SU-DHL-6 (cell line): ENCODE measurements at regions not wholly inside any gene's neighbourhood (a gene's known extent, or its start where the extent isn't known, plus 50 kb on each side); places are given as distances from the start of the nearest gene placed in this dataset.

Experiments
- EZH2phosphoT487 ChIP-seq: fragments of 200-600 bp; sonication (generic), shearing (Covaris generic); conservative IDR thresholded peaks from 2 replicates; pipeline ENCODE4 v1.6.1; 2018; ENCODE audit warnings: mild to moderate bottlenecking, antibody characterized with exemption, low read length, moderate library complexity, mixed read lengths
- TF ChIP-seq, protein P1 (sequence below): fragments of 200-600 bp; sonication (generic); IDR thresholded peaks from one replicate; pipeline ENCODE4 v1.5.1; 2017; ENCODE audit warnings: antibody characterized with exemption, mild to moderate bottlenecking, low read length, moderate library complexity; ENCODE audit not compliant: insufficient read depth, poor library complexity, severe bottlenecking

- TF ChIP-seq, protein P1, sequence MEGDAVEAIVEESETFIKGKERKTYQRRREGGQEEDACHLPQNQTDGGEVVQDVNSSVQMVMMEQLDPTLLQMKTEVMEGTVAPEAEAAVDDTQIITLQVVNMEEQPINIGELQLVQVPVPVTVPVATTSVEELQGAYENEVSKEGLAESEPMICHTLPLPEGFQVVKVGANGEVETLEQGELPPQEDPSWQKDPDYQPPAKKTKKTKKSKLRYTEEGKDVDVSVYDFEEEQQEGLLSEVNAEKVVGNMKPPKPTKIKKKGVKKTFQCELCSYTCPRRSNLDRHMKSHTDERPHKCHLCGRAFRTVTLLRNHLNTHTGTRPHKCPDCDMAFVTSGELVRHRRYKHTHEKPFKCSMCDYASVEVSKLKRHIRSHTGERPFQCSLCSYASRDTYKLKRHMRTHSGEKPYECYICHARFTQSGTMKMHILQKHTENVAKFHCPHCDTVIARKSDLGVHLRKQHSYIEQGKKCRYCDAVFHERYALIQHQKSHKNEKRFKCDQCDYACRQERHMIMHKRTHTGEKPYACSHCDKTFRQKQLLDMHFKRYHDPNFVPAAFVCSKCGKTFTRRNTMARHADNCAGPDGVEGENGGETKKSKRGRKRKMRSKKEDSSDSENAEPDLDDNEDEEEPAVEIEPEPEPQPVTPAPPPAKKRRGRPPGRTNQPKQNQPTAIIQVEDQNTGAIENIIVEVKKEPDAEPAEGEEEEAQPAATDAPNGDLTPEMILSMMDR, result no peak
- no peak for TF ChIP-seq EZH2phosphoT487
Observed at GRCh38 chr19:28535352-28535775, 677.6 kb downstream of the UQCRFS1 start.
